H54 (cell line): ENCODE measurements at regions not wholly inside any gene's neighbourhood (a gene's known extent, or its start where the extent isn't known, plus 50 kb on each side); places are given as distances from the start of the nearest gene placed in this dataset.
"Not testable (repeated sequence)": the region's sequence is repeated elsewhere in the genome, so short reads cannot be mapped to it uniquely, and the experiment has no call there.

Experiments
- DNase-seq: peaks from one replicate; pipeline ENCODE4 v3.0.0; 2011; ENCODE audit warnings: low spot score, mixed read lengths; ENCODE audit not compliant: insufficient read length
- FAIRE-seq: peaks from 3 replicates; lab custom pipeline; 2011; peaks lifted over from hg19 to GRCh38; lab: Jason Lieb, UNC
- POLR2A ChIP-seq: IDR thresholded peaks from 2 replicates; pipeline ENCODE4 v1.6.1; 2011; ENCODE audit warnings: low read depth, mild to moderate bottlenecking, low read length

DNA sequence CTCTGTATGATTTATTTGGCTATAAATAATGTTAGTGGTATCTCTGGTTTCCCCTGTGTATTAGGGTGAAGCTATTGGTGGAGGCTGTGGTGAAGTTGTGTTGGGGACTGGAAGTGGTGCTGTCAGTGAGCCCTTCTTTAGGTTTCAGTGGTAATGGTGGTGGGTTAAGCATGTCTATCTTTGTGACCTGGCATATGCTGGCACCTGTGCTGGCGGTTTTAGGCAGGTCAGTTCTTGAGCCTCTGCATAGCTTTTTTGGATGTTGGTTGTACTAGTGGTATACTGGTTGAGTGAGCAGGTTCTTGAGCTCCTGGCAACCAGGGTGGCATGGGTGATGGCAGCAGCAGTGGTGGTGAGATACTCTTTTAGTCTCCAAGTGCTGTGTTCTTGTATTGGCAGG, 161.9 kb upstream of the CAND1 start:
- no peak for TF ChIP-seq POLR2A
- no peak for DNase-seq
- no peak for FAIRE-seq

DNA sequence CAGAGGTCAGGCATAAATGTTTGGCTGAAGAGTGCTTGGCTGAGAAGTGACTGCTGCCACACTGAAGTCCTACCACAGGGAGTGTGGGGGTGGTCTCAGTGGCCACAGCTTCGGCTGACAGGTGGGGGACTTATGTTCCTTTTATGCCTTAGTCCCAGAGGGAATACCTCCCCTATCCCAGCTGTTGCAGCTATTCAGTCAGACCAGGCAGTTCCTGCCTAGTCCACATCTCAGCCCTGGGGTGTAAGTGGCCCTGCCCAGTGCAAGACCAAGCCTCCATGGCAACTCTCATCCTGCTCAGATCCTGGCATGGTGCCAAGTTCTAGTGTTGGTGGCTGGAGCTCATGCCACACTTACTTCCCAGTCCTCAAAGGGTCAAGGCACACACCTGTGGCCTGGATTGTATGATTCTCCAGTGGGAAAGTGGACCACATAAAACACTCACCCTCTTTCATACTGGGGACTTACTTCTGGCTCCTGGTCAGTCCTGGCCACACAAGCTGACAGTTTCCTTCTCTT, 161.3 kb upstream of the CAND1 start:
- FAIRE-seq (no peak), DNase-seq (no peak)
- TF ChIP-seq POLR2A: no peak

DNA sequence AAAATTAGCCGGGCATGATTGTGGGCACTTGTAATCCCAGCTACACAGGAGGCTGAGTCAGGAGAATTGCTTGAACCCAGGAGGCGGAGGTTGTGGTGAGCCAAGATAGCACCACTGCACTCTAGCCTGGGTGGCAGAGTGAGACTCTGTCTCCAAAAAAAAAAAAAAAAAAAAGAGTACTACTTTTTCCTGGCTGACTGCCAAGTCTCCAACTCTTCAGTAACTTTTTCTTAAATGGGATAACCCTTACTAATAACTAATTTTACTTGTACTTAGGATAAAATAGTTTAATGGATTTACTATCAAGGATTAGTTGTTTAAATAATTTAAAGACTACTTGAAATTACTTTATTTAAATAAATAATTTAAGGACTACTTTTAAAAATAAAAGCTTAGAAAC, 158.8 kb upstream of the CAND1 start:
- DNase-seq, FAIRE-seq: not testable (repeated sequence)

DNA sequence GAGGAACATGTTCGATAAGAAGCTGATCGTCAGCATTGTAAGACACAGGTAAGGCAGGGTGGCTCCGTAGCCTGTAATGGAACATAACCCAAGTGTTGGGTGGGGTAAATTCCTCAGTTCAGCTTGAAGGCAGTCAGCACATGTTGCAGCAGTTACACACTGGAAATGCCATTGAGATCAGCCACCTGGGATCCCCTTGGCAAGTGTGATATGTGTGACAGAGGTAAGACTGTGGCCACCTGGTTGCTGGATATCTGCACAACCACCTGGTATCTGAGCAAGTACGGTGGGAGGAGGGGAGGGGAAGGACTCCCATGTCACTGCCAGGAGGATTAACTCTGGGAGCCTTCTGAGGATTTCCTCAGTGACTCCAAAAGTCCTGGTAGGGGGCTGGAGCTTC, 158.0 kb upstream of the CAND1 start:
- no peak for DNase-seq
- TF ChIP-seq POLR2A: no peak

DNA sequence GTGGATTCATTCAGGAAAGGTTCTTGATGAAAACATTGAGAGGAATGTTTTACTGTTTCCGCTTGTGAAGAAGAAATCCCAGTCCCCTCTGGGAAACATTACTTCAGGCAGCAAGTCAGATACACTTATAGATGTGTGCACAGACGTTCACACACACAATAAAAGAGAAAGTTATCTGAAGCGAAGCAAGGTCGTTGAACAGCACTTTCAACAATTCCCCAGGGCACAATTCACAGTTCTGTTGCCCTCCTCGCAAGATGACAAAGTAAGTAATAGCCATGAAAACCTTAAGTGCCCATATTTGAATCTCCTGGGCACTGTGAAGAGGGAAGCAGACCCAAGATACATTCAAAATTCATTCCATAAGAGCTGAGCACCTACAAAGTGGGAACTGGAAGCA, 156.6 kb upstream of the CAND1 start:
- TF ChIP-seq POLR2A: no peak

More for the DNA sequence above, 158.0 kb upstream of the CAND1 start:
- no peak for FAIRE-seq

DNA sequence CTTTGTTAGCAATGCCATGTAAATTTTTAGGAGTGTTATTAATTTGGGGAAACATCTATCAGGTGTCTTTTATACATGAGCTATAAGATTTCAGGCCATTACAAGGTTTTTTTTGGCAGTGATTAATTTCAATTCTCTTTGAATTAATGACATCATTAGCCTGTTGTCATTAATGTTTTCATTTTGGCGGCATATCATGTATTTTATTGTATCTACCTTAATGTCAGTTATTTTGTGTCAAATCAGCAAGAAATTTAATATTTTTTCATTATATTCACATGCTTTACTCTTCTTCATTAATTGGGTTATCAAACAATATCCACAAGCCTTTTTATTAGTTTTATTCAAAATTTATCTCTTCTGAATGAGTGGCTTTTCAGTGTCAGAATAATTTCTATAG, 153.0 kb upstream of the CAND1 start:
- DNase-seq (no peak), FAIRE-seq (no peak)
- no peak for TF ChIP-seq POLR2A

More for the DNA sequence above, 156.6 kb upstream of the CAND1 start:
- FAIRE-seq: no peak
- no peak for DNase-seq

DNA sequence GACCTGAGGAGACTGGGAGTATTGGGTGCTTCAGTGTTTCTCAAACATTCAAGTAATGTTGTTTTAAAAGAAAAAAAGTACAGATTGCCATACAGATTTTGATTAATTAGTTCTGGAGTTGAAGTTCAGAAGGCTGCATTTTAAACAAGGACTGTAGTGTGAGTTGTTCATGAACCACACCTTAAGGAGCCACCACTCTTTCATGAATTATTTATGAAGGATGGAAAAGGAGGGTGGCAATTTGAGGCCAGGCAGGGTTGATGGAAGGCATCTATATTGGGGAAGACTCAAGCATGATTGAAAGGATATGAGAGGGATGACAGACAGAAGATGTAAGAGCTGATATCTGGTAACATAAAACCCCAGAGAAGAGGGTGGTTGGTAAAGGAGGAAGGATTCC, 146.6 kb upstream of the CAND1 start:
- TF ChIP-seq POLR2A: no peak
- no peak for FAIRE-seq
- DNase-seq: no peak

DNA sequence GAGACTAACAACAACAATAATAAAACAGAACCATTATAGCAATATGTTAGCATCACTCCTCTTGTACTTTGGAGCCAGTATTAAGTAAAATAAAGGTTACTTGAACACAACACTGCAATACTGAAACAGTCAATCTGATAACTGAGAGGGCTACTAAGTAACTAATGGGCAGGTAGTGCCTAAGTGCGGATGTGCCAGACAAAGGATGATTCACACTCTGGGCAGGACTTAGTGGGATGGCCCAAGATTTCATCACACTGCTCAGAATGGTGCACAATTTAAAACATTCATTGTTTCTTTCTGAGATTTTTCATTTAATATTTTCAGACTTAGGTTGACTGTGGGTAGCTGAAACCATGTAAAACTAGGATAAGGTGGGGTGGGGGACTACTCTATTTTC, 131.9 kb upstream of the CAND1 start:
- FAIRE-seq (no peak), DNase-seq (no peak)
- TF ChIP-seq POLR2A: no peak

DNA sequence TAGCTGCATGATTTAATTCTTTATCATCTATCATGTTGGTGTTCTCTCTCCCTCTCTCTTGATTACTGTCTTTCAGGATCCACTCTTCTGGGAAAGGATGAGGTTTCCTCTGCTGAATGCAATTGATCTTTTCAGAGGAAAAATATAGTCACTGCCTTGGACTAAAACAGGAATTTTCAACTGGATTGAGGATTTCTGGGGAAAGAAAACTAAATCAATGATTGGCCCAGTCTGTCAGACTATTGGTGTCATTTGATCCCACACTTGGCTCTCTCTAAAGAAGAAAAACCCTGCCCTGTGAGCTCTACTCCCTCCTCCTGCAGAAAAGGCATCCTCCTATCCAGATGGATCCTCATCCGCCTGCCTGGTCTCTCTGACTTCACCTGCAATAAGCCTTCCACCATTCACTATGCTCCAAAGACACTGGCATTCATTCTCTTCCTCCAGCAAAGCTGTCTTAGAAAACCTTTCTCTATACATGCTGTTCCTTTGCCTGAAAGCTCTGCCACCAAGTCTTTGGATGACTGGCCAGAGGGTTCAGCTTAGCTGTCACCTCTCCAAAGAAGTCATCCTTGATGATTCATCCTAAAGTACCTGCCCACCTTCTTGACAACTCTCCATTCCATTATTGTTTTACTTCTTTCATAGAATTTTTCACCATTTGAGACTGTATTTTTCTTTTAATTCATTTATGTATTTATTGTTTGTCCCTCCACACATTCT, 127.7 kb upstream of the CAND1 start:
- no peak for FAIRE-seq
- DNase-seq: no peak
- no peak for TF ChIP-seq POLR2A

DNA sequence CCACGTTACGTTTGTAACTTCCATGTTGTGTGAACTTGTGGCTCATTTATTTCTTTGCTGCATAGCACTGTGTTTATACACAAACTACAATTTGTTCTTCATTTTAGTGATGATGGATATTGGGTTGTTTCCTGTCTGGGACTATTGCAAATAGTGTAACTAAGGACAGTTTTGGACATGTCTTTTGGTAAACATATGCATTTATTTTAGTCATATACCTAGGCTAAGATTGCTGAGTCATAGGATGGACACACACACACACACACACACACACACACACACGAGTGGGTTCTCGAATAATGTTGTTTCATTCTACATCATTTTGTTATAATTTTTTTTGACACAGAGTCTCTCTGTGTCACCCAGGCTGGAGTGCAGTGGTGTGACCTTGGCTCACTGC, 123.5 kb upstream of the CAND1 start:
- FAIRE-seq (no peak), DNase-seq (no peak)
- no peak for TF ChIP-seq POLR2A

DNA sequence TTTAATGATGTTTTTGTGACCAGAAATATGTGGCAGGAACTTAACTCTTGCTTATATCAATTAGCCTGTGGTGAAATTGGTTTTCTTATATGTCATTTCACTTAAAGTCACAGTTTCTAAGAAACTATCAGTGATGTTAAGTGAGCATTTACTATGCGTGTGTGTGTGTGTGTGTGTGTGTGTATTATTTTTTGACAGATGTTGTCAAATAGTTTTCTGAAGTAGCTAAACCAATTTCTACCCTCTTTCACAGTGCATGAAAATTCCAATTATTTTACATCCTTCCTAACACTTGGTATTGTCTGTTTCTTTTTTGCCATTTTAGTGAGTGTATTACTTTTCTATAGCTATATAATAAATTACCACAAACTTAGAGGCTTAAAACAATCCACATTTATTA, 122.1 kb upstream of the CAND1 start:
- FAIRE-seq: no peak
- TF ChIP-seq POLR2A: no peak
- no peak for DNase-seq

DNA sequence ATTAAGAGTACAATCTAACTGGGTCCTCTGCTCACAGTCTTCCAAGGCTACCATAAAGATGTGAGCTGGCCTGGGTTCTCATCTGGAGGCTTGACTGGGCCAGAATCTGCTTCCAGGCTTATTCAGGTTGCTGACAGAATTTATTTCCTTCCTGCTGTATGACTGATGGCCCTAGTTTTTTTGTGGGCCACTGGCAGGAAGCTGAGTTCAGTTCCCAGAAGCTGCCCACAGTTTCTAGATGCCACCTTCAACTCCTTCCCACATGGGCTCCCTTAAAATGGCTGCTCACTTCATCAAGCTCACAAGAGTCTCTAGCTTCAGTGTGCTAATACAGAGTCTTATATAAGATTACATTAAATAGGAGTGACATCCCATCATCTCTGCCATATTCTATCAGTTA, 121.7 kb upstream of the CAND1 start:
- TF ChIP-seq POLR2A: no peak
- DNase-seq (no peak), FAIRE-seq (no peak)

DNA sequence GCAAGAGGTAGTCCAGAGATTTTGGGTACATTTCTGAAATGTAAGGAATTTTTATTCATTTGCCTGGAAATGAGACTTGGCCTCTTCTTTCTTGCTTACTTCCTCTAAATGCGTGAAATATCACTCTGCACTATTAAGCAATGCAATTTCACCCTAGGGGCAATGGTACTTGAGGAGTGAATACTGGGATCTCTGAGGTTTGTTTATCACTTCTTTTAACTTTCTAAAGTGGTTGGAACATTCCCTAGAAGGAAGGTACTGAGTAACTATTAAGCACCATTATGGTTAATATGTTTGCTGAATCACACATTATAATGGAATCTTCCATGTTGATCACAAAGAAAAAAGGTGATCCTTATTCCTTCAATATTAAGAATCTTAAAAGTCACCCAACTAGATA, 120.9 kb upstream of the CAND1 start:
- DNase-seq: no peak
- FAIRE-seq: no peak
- TF ChIP-seq POLR2A: no peak

DNA sequence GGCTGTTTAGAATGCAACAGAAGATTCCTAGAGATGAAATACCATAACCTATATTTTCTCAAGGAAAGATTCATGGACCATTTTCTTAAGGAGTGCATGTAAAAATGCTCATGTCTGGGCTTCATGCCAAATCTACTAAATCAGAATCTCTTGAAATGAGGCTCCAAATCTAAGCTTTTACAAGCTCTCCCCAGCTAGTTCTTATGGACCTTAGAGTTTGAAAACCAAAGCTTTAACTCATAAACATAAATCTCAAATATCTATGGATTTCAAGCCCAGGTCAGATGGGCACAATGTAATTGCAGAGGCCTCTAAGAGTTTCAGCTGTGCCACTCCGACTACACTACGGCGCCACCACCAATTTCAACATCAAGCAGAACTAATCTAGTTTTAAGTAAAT, 117.3 kb upstream of the CAND1 start:
- no peak for TF ChIP-seq POLR2A
- no peak for FAIRE-seq
- DNase-seq: no peak

DNA sequence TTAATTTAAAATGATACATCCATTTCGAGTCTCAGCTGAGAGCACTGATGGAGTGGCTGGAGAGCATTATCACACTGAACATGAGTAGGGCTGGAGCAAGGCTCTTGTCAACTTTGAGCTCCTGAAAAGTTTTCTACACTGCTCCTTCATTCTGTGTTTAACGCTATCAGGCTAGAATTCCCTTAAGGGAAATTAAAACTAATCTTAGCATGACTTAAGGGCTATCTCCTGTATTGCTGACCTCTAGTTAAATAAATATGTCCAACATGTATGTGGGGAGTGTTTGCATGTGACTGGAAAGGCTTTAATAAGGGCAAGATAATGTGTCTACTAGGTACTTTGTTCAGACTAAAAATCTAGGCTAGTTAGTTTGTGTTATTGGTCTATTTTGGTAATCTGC, 116.7 kb upstream of the CAND1 start:
- FAIRE-seq (no peak), DNase-seq (no peak)
- TF ChIP-seq POLR2A: no peak

DNA sequence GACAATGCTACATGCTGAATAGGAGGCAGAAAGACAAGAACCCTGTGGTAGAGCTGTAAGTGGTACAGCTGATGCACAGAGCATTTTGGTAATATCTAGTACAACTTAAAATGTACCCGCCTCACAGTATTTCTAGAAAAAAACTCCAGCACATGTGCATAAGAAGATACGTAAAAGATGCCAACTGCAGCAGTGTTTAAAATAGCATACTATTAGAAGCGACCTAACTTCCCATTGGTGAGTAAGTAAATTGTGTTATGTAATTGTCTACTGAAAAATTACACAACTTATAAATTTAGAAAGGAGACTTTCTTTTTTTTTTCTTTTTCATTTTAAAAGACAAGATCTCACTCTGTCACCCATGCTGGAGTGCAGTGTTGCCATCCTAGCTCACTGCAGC, 114.3 kb upstream of the CAND1 start:
- no peak for FAIRE-seq
- TF ChIP-seq POLR2A: no peak

More for the DNA sequence above, 114.3 kb upstream of the CAND1 start:
- no peak for DNase-seq
